Tibial nerve (tissue), 4 donors: ENCODE measurements at regions not wholly inside any gene's neighbourhood (a gene's known extent, or its start where the extent isn't known, plus 50 kb on each side); places are given as distances from the start of the nearest gene placed in this dataset.

Experiments
- DNase-seq, 2 donors: peaks; one replicate each; pipeline ENCODE4 v3.0.0-alpha.2; 2019; ENCODE audit warnings: low spot score in 2 of 2
- H3K27ac ChIP-seq, 4 donors: fragments of 200-600 bp; sonication (generic) in 3 of 4; one replicate each; pipeline ENCODE4 v1.5.1; 2017 to 2019; ENCODE audit warnings: mild to moderate bottlenecking in 1 of 4
- H3K27me3 ChIP-seq, 2 donors: fragments of 200-600 bp; sonication (generic) in 1 of 2; one replicate each; pipeline versions ENCODE4 v1.5.1 to v1.6.0; 2017 to 2019
- H3K36me3 ChIP-seq, 3 donors: fragments of 200-600 bp; sonication (generic); one replicate each; pipeline ENCODE4 v1.5.1; 2018 to 2019
- H3K4me1 ChIP-seq, 4 donors: fragments of 200-600 bp; sonication (generic) in 3 of 4; one replicate each; pipeline ENCODE4 v1.5.1; 2017 to 2019
- H3K4me3 ChIP-seq, 4 donors: fragments of 200-600 bp; sonication (generic) in 3 of 4; one replicate each; pipeline ENCODE4 v1.5.1; 2017 to 2019; ENCODE audit warnings: mild to moderate bottlenecking in 1 of 4, moderate library complexity in 1 of 4
- H3K9me3 ChIP-seq, 4 donors: fragments of 200-600 bp; sonication (generic) in 3 of 4; one replicate each; pipeline ENCODE4 v1.5.1; 2017 to 2019
- CTCF ChIP-seq, 5 experiments: fragments of 200-600 bp in 3 of 5; fragments of 450-650 bp in 2 of 5; sonication (generic) in 3 of 5; IDR thresholded peaks; one replicate each; pipeline ENCODE4 v1.5.1; 2016 to 2019; ENCODE audit warnings: antibody characterized with exemption in 5 of 5, mild to moderate bottlenecking in 3 of 5, moderate library complexity in 2 of 5
- EP300 ChIP-seq, 2 donors: sonication (generic); formaldehyde crosslinking; IDR thresholded peaks; one replicate each; pipeline ENCODE4 v1.6.1; 2017; ENCODE audit warnings: antibody characterized with exemption in 2 of 2, mild to moderate bottlenecking in 1 of 2
- POLR2A ChIP-seq, 2 donors: fragments of 450-650 bp; IDR thresholded peaks; one replicate each; pipeline ENCODE4 v1.6.1; 2017; ENCODE audit warnings: antibody characterized with exemption in 2 of 2, mild to moderate bottlenecking in 2 of 2, moderate library complexity in 2 of 2
- WGBS, 2 donors: methylation state at CpG; one replicate each; pipeline ENCODE4 v1.1.5; 2018; 5-methylcytosine and 5-hydroxymethylcytosine counted together

DNA sequence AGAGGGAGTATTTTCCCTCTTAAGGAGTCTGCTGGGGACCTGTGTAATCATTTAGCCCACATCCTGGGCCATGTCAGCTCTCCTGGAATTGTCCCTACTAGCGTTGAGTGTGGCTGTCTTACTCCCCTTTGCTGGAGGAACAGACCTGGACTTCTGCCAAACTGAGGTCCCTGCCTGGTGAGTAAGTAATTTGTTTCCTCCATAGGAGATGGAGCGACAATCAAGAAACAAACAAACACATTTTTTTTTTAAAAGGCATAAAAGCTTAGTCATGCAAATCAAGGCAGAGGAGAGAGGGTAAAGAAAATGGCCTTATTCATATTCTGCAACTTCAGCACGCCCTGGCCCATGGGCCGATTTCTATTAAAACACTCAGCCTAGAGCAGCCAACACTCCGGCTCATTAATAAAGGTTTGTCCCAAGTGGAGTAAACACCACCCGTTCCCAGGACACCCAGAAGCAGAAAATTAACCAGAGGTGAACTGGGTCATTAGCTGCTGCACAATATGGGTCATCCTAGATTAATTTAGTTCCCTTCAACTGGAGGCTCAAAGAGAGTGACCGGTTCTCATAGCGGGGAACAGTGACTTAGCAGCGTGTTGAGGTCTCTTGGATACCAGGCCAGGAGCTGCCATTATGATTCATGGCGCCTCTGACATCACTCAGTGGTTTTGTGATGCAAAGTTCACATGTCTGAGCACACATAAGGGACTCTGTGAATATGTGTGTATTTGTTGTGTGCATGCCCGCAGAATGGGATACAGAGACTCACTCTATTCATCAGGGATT is 165.0 kb upstream of the SULF2 start:
- no peak for DNase-seq
- 56 to 60% methylated on average over 11 of the region's 11 CpGs for WGBS, 2 donors
- no peaks in the 10 kb centered on the region for H3K4me1 ChIP-seq

GRCh38 chr20:47949230-47949629 is 163.9 kb upstream of the SULF2 start:
- TF ChIP-seq CTCF (IDR thresholded peaks at IDR 0.05) (no peak), POLR2A (IDR thresholded peaks at IDR 0.05) (no peak), EP300 (IDR thresholded peaks at IDR 0.05) (no peak)
- WGBS, 2 donors: 80% methylated on average over 6 of the region's 6 CpGs
- no peaks in the 10 kb centered on the region for H3K9me3 ChIP-seq
- no peaks in the 10 kb centered on the region for H3K4me1 ChIP-seq
- no peak overlapping the region for H3K27ac ChIP-seq
- no peaks in the 10 kb centered on the region for H3K36me3 ChIP-seq
- no peak overlapping the region for H3K4me3 ChIP-seq
- no peak for DNase-seq
- H3K27me3 ChIP-seq: no peaks in the 10 kb centered on the region

More for the DNA sequence above, 165.0 kb upstream of the SULF2 start:
- Histone ChIP-seq H3K27ac (no peak overlapping the region), H3K9me3 (no peaks in the 10 kb centered on the region), H3K4me3 (no peak overlapping the region), H3K27me3 (no peaks in the 10 kb centered on the region), H3K36me3 (no peaks in the 10 kb centered on the region)
- TF ChIP-seq EP300 (IDR thresholded peaks at IDR 0.05) (no peak), POLR2A (IDR thresholded peaks at IDR 0.05) (no peak), CTCF (IDR thresholded peaks at IDR 0.05) (no peak)

GRCh38 chr20:47944682-47945081 is 159.4 kb upstream of the SULF2 start:
- DNase-seq: no peak
- WGBS, 2 donors: 83% methylated on average over 6 of the region's 6 CpGs
- Histone ChIP-seq H3K4me1 (no peaks in the 10 kb centered on the region), H3K9me3 (no peaks in the 10 kb centered on the region), H3K36me3 (no peaks in the 10 kb centered on the region), H3K27ac (no peak overlapping the region), H3K27me3 (peaks cover 0 to 11% of the 10 kb centered on the region in 2 donors), H3K4me3 (no peak overlapping the region)
- no peak for TF ChIP-seq CTCF (IDR thresholded peaks at IDR 0.05)
- TF ChIP-seq POLR2A (IDR thresholded peaks at IDR 0.05): no peak

DNA sequence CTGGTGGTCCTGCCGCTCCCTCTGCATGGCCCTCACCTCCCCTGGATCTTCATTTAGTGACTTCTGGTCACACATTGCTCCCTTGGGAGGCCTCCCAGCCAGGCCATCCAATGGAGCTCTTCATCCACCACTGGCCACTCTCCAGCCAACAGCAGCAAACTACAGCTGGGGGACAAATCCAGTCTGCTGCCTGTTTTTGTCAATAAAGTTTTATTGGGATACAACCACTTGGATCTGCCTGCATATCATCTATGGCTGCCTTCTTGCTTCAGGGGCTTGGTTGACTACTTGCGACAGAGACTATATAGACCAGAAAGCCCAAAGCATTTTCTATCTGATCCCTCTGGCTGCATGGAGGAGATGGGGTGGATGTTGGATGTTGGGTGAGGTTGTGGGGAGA is 156.6 kb upstream of the SULF2 start:
- 97 to 100% methylated on average over 2 of the region's 2 CpGs for WGBS, 2 donors
- H3K27me3 ChIP-seq: peaks cover 0 to 19% of the 10 kb centered on the region in 2 donors
- DNase-seq: no peak
- no peaks in the 10 kb centered on the region for H3K4me1 ChIP-seq
- no peaks in the 10 kb centered on the region for H3K36me3 ChIP-seq
- no peak overlapping the region for H3K27ac ChIP-seq
- no peak overlapping the region for H3K4me3 ChIP-seq
- no peaks in the 10 kb centered on the region for H3K9me3 ChIP-seq
- TF ChIP-seq CTCF (IDR thresholded peaks at IDR 0.05): no peak
- TF ChIP-seq POLR2A (IDR thresholded peaks at IDR 0.05): no peak
- TF ChIP-seq EP300 (IDR thresholded peaks at IDR 0.05): no peak

DNA sequence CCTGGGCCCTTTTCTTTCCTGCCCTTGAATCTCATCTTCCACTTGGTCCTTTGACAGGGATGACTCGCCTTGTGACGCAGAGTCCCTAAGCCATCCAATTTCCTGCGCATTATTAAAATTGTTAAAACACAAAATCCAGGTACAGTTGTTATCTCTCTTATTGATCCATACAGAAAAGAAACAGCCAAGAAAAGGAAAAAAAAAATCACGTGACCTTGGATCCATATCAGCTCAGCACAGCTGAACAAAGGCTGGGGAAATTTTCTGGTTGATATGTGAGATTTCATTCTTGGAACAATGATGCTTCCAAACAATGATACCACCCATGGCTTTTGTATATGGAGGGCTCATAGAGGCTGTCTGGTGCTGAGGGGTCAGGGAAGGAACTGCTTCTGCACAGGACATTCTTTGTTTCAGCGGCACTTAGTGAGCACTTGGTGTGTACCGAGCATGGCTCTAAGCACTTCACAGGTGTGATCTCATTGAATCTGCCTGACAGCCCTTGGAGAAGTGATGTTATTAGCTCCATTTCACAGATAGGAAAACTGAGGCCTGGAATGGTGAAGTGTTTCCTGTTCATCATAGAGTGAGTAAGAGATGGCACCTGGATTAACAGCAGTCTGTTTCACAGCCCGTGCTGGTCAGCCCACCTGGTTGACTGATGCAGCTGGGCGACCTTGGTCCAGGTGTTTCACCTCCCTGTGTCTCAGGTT is 155.0 kb upstream of the SULF2 start:
- no peak for DNase-seq
- H3K4me3 ChIP-seq: no peak overlapping the region
- H3K27me3 ChIP-seq: peaks cover 0 to 23% of the 10 kb centered on the region in 2 donors
- no peak overlapping the region for H3K27ac ChIP-seq
- no peaks in the 10 kb centered on the region for H3K4me1 ChIP-seq
- H3K36me3 ChIP-seq: no peaks in the 10 kb centered on the region
- H3K9me3 ChIP-seq: no peaks in the 10 kb centered on the region
- WGBS, 2 donors: 83 to 90% methylated on average over 8 of the region's 8 CpGs
- TF ChIP-seq POLR2A (IDR thresholded peaks at IDR 0.05) (no peak), EP300 (IDR thresholded peaks at IDR 0.05) (no peak), CTCF (IDR thresholded peaks at IDR 0.05) (no peak)
